Adipocyte (in vitro differentiated cells): ENCODE measurements at regions not wholly inside any gene's neighbourhood (a gene's known extent, or its start where the extent isn't known, plus 50 kb on each side); places are given as distances from the start of the nearest gene placed in this dataset.

Source experiments
- DNase-seq: peaks from one replicate; pipeline ENCODE4 v3.0.0-alpha.2; 2015; ENCODE audit warnings: low read depth
- H3K27me3 ChIP-seq: replicated peaks from 2 replicates; pipeline ENCODE4 v1.7.0; 2013; ENCODE audit warnings: mild to moderate bottlenecking, low read length, moderate library complexity; ENCODE audit not compliant: control insufficient read depth, insufficient read depth
- H3K36me3 ChIP-seq: 2 replicates; pipeline ENCODE4 v1.7.0; 2013; ENCODE audit warnings: low read length, mild to moderate bottlenecking, moderate library complexity; ENCODE audit not compliant: control insufficient read depth, insufficient read depth, severe bottlenecking
- H3K4me1 ChIP-seq: 2 replicates; pipeline ENCODE4 v1.7.0; 2013; ENCODE audit warnings: mild to moderate bottlenecking, low read length, moderate library complexity; ENCODE audit not compliant: control insufficient read depth, insufficient read depth
- H3K4me3 ChIP-seq: 2 replicates; pipeline ENCODE4 v1.7.0; 2013; ENCODE audit warnings: mild to moderate bottlenecking, low read length, moderate library complexity
- H3K9ac ChIP-seq: 2 replicates; pipeline ENCODE4 v1.7.0; 2013; ENCODE audit warnings: mild to moderate bottlenecking, low read length, moderate library complexity
- H3K9me3 ChIP-seq: 2 replicates; pipeline ENCODE4 v1.7.0; 2013; ENCODE audit warnings: mild to moderate bottlenecking, low read length, moderate library complexity; ENCODE audit not compliant: control insufficient read depth

DNA sequence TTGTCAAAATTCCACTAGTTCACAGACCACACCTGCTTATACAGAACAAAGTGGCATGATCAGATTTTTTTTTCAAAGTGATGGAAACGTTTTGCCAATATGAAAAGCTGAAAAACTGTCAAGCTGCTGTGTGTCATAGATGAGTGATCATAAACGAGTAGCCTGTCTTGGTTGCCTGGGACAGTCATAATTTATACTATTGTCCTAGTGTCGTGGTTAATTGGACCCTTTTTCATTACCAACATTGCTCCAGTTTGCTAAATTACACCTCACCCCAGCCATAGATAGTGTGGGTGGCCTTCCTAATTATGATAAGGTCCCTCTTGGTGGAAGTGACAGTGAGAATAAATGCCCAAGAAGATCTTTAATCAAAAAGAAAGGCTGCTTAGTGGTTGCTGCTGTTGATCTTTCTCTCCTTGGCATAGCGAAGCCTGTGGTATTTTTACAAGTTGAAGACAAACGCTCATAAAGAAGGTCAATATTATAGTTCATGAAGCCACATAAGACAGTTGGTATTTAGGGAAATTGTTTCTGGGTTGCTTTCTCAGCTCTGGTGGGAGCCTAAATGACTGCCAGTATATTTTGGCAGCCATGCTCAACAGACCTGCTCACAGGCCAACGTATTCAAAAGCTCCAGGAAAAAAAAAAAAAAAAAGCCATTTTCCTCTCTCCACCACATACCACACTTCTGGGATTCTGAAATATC is 478.1 kb downstream of the PLA2G4A start:
- Histone ChIP-seq H3K9me3 (no peaks in the 10 kb centered on the region), H3K36me3 (no peaks in the 10 kb centered on the region), H3K27me3 (no peaks in the 10 kb centered on the region), H3K9ac (no peak overlapping the region), H3K4me1 (no peaks in the 10 kb centered on the region), H3K4me3 (no peak overlapping the region)
- no peak for DNase-seq

DNA sequence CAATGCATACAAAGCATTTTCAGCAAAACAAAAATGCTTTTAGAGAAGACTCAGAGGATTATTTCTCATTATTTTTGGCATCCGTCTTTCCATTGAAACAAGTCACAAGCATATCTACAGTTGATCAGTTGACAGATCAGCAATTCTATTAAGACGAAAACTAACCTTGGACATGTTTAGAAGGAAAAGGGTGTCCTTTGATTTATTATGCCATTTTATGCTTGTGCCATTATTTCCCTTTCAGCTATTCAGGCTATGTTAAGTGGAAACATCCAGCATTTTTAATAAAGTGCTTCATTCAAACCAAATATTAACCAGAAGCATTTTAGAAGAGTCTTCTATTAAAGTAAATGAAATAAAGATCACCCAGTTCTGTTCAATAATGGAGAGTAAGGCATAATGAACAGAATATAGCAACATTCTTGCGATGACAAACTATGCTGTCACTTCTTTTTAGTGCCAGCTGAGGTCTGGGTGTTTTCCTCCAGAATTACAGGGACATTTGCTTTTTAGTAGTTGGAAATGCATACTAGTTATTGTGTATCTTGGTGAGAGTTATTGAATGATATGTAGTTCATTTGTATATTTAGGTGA is 481.4 kb downstream of the PLA2G4A start:
- no peak for DNase-seq
- Histone ChIP-seq H3K4me3 (no peak overlapping the region), H3K36me3 (no peaks in the 10 kb centered on the region), H3K9ac (no peak overlapping the region), H3K4me1 (no peaks in the 10 kb centered on the region), H3K9me3 (no peaks in the 10 kb centered on the region), H3K27me3 (no peaks in the 10 kb centered on the region)

- H3K9me3 ChIP-seq = no peaks in the 10 kb centered on the region
- no peak for DNase-seq
- no peaks in the 10 kb centered on the region for H3K27me3 ChIP-seq
Measured at GRCh38 chr1:187313115-187313514, 484.4 kb downstream of the PLA2G4A start.

GRCh38 chr1:187326557-187326956 is 497.8 kb downstream of the PLA2G4A start:
- DNase-seq = no peak
- H3K4me3 ChIP-seq = no peak overlapping the region
- no peaks in the 10 kb centered on the region for H3K27me3 ChIP-seq
- no peaks in the 10 kb centered on the region for H3K9me3 ChIP-seq
- H3K36me3 ChIP-seq = no peaks in the 10 kb centered on the region
- H3K9ac ChIP-seq = no peak overlapping the region
- no peaks in the 10 kb centered on the region for H3K4me1 ChIP-seq

More at GRCh38 chr1:187313115-187313514, 484.4 kb downstream of the PLA2G4A start:
- H3K9ac ChIP-seq = no peak overlapping the region
- H3K36me3 ChIP-seq = no peaks in the 10 kb centered on the region
- H3K4me3 ChIP-seq = no peak overlapping the region
- H3K4me1 ChIP-seq = no peaks in the 10 kb centered on the region

DNA sequence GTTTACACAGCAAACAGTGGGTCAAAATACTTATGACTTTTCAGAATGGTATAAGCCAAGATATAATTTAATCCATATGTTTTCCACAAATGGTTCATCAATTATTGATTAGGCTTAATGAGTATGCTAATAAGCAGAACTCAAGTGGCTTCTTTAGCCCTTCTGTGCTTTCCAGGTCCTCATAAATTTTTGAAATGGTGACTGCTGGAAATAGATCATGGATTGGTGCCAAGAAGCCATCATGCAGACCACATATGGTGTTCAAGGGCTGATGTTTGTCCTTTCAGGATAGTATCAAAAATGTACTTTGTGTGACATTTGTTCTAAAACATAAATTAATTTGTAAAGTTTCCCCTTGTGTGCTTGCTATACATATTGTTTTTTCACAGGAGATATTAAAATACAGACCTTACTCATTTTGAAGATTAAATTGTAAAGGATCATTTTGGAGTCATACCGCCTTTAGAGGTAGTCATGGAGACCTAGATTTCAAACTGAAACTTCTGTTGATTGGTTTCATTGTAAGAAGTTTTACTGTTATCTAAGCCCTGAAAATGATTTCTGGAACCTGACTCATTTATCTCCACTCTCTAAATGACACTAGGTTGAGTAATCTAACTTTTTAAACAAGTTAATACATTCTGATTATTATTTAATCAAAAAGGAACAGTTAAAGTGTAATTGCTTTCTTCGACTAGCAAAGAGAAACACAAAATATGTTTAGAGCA is 507.9 kb downstream of the PLA2G4A start:
- Histone ChIP-seq H3K9me3 (no peaks in the 10 kb centered on the region), H3K9ac (no peak overlapping the region), H3K4me1 (no peaks in the 10 kb centered on the region), H3K36me3 (no peaks in the 10 kb centered on the region), H3K27me3 (no peaks in the 10 kb centered on the region), H3K4me3 (no peak overlapping the region)
- DNase-seq = no peak

DNA sequence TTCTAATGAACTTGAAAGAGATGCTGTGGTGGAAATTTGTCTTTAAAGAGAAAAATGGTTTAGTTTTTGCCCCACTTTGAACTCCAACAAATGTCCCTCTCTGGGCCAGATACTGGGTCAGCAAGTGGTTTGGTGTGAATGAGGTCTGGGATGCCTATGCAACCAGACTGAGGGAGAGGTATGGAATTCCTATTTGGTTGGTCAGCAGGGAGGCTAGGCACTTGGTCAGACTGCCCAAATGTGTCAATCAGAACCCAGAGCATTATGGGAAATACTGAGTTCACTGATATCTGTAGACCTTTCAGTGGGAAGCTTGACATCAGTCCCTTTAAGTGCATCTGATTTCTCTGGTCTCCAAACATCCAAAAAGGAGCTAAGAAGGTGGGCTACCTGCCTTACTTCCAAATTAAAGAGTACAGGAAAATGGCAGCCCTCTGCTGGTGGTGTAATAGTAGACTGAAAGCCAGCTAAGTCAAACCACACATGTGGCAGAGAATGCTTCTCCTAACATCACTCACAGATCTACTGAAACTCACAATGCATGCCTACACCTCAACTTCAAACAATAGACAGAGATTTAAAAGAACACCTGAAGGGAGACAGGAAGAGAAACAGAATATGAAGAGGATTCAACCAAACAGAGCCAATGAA is 510.1 kb downstream of the PLA2G4A start:
- H3K27me3 ChIP-seq = no peaks in the 10 kb centered on the region
- DNase-seq = no peak
- H3K4me3 ChIP-seq = no peak overlapping the region
- no peaks in the 10 kb centered on the region for H3K36me3 ChIP-seq
- H3K9ac ChIP-seq = no peak overlapping the region
- H3K9me3 ChIP-seq = no peaks in the 10 kb centered on the region
- no peaks in the 10 kb centered on the region for H3K4me1 ChIP-seq

DNA sequence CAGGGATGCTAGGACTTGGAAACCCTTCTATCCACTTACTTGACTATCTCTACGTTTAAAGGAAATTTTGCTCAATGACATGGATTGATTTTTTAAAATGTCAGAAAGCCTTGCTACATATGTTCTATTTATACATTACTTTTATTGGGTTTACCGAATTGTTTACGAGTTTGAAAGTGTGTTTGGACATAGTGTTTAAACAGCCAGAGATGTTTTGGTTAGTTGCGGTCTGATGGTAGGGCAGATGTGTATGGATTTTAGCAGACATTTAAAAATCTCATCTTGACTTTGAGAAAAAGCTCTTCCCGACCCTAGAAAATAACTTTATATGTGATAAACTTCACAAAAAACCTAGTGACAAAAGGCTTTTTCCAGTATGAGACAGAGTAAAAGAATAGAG is 513.7 kb downstream of the PLA2G4A start:
- Histone ChIP-seq H3K27me3 (no peaks in the 10 kb centered on the region), H3K9ac (no peak overlapping the region), H3K36me3 (no peaks in the 10 kb centered on the region), H3K4me3 (no peak overlapping the region), H3K9me3 (no peaks in the 10 kb centered on the region), H3K4me1 (no peaks in the 10 kb centered on the region)
- no peak for DNase-seq

GRCh38 chr1:187374082-187374481 is 545.3 kb downstream of the PLA2G4A start:
- H3K4me3 ChIP-seq = no peak overlapping the region
- H3K27me3 ChIP-seq = no peaks in the 10 kb centered on the region
- H3K4me1 ChIP-seq = no peaks in the 10 kb centered on the region
- H3K9ac ChIP-seq = no peak overlapping the region
- DNase-seq = no peak
- H3K36me3 ChIP-seq = no peaks in the 10 kb centered on the region
- no peaks in the 10 kb centered on the region for H3K9me3 ChIP-seq

- Histone ChIP-seq H3K27me3 (no peaks in the 10 kb centered on the region), H3K9me3 (no peaks in the 10 kb centered on the region), H3K36me3 (no peaks in the 10 kb centered on the region), H3K9ac (no peak overlapping the region), H3K4me3 (no peak overlapping the region), H3K4me1 (no peaks in the 10 kb centered on the region)
- DNase-seq = no peak
Measured at GRCh38 chr1:187374742-187375141, 546.0 kb downstream of the PLA2G4A start.

GRCh38 chr1:187383366-187383765 is 554.6 kb downstream of the PLA2G4A start:
- H3K27me3 ChIP-seq = no peaks in the 10 kb centered on the region
- H3K9ac ChIP-seq = no peak overlapping the region
- no peak overlapping the region for H3K4me3 ChIP-seq
- H3K4me1 ChIP-seq = no peaks in the 10 kb centered on the region
- H3K9me3 ChIP-seq = no peaks in the 10 kb centered on the region
- H3K36me3 ChIP-seq = no peaks in the 10 kb centered on the region
- no peak for DNase-seq

DNA sequence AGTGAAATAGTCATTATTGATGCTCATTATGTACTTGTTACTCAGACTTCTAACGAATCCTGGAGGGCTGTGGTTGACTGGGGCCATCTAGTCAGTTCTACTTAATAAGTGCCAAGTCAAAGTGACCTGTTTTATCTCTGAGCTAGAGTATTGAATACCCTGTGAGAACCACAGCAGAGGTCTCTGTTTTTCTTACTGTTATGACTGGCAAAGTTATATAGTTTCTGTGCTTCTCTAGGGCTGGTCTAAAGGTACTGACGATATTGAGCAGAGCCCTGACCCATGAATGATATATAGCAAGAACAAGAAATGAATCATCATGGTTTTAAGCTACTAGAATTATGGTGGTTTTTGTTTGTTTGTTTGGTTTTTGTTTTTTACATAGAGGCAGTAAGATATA is 555.8 kb downstream of the PLA2G4A start:
- no peaks in the 10 kb centered on the region for H3K27me3 ChIP-seq
- H3K9me3 ChIP-seq = no peaks in the 10 kb centered on the region
- H3K4me3 ChIP-seq = no peak overlapping the region
- H3K4me1 ChIP-seq = no peaks in the 10 kb centered on the region
- no peak for DNase-seq
- no peak overlapping the region for H3K9ac ChIP-seq
- no peaks in the 10 kb centered on the region for H3K36me3 ChIP-seq
